GM12872 (cell line): ENCODE measurements at regions not wholly inside any gene's neighbourhood (a gene's known extent, or its start where the extent isn't known, plus 50 kb on each side); places are given as distances from the start of the nearest gene placed in this dataset.

Experiments
- CTCF ChIP-seq: IDR thresholded peaks from 3 replicates; pipeline ENCODE4 v1.5.1; 2011; ENCODE audit warnings: low read depth, mild to moderate bottlenecking, low read length, moderate library complexity; ENCODE audit not compliant: insufficient read depth

- TF ChIP-seq CTCF = no peak
Measured at GRCh38 chr20:22815206-22815551, 219.9 kb upstream of the SSTR4 start.

- TF ChIP-seq CTCF = 0 out of 3 replicates have a peak, but pooled peaks have one; percentile 17
Measured at GRCh38 chr20:22815603-22816315, 219.4 kb upstream of the SSTR4 start.

- TF ChIP-seq CTCF = no peak
Measured at GRCh38 chr20:22818636-22819035, 216.5 kb upstream of the SSTR4 start.

GRCh38 chr20:22819112-22819511 is 216.0 kb upstream of the SSTR4 start:
- TF ChIP-seq CTCF = no peak

GRCh38 chr20:22819784-22820183 is 215.3 kb upstream of the SSTR4 start:
- no peak for TF ChIP-seq CTCF

GRCh38 chr20:22821081-22821727 is 213.9 kb upstream of the SSTR4 start:
- no peak for TF ChIP-seq CTCF

GRCh38 chr20:22821796-22822195 is 213.3 kb upstream of the SSTR4 start:
- no peak for TF ChIP-seq CTCF
